GM12874 (cell line): ENCODE measurements at regions not wholly inside any gene's neighbourhood (a gene's known extent, or its start where the extent isn't known, plus 50 kb on each side); places are given as distances from the start of the nearest gene placed in this dataset.
A peak's percentile ranks its signal among the peaks of the same experiment; 100 is the strongest.

Experiments
- TF ChIP-seq, protein P1 (sequence below): IDR thresholded peaks from 2 replicates; pipeline ENCODE4 v1.5.1; 2011; ENCODE audit warnings: low read depth, mild to moderate bottlenecking, control low read depth, low read length, moderate library complexity; ENCODE audit not compliant: insufficient read depth

- TF ChIP-seq, protein P1, sequence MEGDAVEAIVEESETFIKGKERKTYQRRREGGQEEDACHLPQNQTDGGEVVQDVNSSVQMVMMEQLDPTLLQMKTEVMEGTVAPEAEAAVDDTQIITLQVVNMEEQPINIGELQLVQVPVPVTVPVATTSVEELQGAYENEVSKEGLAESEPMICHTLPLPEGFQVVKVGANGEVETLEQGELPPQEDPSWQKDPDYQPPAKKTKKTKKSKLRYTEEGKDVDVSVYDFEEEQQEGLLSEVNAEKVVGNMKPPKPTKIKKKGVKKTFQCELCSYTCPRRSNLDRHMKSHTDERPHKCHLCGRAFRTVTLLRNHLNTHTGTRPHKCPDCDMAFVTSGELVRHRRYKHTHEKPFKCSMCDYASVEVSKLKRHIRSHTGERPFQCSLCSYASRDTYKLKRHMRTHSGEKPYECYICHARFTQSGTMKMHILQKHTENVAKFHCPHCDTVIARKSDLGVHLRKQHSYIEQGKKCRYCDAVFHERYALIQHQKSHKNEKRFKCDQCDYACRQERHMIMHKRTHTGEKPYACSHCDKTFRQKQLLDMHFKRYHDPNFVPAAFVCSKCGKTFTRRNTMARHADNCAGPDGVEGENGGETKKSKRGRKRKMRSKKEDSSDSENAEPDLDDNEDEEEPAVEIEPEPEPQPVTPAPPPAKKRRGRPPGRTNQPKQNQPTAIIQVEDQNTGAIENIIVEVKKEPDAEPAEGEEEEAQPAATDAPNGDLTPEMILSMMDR, result no peak
Observed at GRCh38 chr6:18326980-18327379, 60.2 kb upstream of the RNF144B start.

- TF ChIP-seq, protein P1, result no peak
Observed at GRCh38 chr6:18326001-18326400, 61.1 kb upstream of the RNF144B start.

- TF ChIP-seq, protein P1, result no peak
Observed at GRCh38 chr6:18324706-18325042, 60.3 kb upstream of the DEK start.

DNA sequence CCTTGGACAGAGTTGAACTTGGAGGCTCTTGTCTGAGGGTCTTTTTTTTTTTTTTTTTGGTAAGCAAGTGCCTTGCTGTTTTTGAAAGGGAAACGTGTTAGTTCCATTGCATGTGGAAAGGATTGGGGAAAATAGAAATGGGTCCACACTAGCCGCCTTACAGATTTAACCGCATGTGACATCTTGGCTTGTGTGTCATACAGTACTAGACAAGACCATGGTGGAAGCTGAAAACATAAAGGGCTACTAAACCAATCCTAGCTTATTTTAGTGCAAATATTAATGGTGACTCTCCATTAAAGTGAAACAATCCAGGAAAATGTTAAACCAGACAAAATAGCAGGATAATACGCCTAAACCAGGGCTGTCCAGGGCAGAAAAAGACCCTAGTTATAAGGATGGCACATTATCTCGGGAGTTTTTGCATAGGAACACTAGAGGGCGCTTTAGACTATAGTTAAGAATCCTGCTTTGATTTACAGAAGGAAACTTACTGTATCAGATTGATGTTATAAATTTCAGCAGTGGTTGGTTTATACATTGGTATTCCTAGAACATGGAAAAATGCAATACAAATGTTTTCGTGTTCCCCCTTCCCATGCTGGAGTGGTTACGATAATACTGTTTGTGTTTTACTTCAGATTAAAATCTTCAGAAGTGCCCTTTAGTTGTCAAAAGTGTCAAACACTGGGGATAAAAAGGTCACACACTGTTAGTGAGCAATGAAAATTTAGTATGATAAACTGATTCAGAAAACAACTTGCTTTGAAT lies 59.8 kb upstream of the DEK start:
- TF ChIP-seq, protein P1, result peak; percentile 44; the same call in 1 of the 2 replicates

- TF ChIP-seq, protein P1, result no peak
Observed at GRCh38 chr6:18317850-18318249, 53.5 kb upstream of the DEK start.

DNA sequence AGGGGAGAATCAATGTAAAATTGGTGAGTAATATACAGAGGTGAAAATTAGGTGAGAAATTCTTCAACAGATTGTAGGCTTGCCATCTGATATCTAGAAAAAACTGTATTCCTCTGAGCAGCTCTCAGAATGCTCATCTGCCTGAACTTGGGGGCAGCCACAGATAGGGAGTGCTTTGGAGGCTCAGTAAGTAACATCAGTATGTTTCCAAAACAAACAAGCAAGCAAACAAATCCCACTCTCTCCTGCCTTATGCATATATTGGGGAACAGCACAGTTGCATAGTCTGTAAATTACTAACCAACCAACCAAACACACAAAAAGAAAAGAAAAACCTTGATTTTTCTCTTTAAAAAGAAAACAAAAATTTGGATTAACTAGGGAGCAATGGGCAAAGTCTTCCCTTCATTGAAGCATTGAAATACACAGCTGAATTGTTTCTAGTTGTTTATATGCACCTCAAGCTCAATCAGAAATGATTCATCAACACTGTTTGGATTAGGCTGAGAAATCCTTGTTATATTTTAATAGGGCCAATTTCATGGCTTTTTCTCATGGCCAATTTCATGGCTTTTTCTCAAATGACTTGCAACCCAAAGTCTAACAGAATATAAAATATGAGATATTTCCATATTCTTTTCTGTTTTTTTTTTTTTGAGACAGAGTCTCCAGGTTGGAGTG lies 50.1 kb upstream of the DEK start:
- TF ChIP-seq, protein P1, result no peak
